H9 (cell line): ENCODE measurements at regions not wholly inside any gene's neighbourhood (a gene's known extent, or its start where the extent isn't known, plus 50 kb on each side); places are given as distances from the start of the nearest gene placed in this dataset.

Experiments
- DNase-seq: peaks from one replicate; pipeline ENCODE4 v3.0.0-alpha.2; 2017
- H2AFZ ChIP-seq: one replicate; pipeline ENCODE4 v1.6.1; 2013; ENCODE audit warnings: mild to moderate bottlenecking, low read length, control low read depth, moderate library complexity
- H2AK5ac ChIP-seq: 2 replicates; pipeline ENCODE4 v1.6.1; 2013; ENCODE audit warnings: low read length, control low read depth, mixed read lengths; ENCODE audit not compliant: insufficient read length
- H2BK120ac ChIP-seq: one replicate; pipeline ENCODE4 v1.6.1; 2013; ENCODE audit warnings: low read depth, mild to moderate bottlenecking, low read length, control low read depth, inconsistent platforms; ENCODE audit not compliant: poor library complexity, severe bottlenecking
- H2BK12ac ChIP-seq: 2 replicates; pipeline ENCODE4 v1.6.1; 2013; ENCODE audit warnings: low read length, control low read depth, mixed read lengths, low read depth; ENCODE audit not compliant: insufficient read length
- H2BK15ac ChIP-seq: 2 replicates; pipeline ENCODE4 v1.6.1; 2013; ENCODE audit warnings: low read depth, low read length, control low read depth
- H2BK20ac ChIP-seq: one replicate; pipeline ENCODE4 v1.6.1; 2013; ENCODE audit warnings: low read depth, mild to moderate bottlenecking, low read length, control low read depth, inconsistent platforms; ENCODE audit not compliant: poor library complexity, severe bottlenecking
- H2BK5ac ChIP-seq: 2 replicates; pipeline ENCODE4 v1.6.1; 2013; ENCODE audit warnings: low read length, control low read depth, mixed read lengths; ENCODE audit not compliant: insufficient read length
- H3K14ac ChIP-seq: 2 replicates; pipeline ENCODE4 v1.6.1; 2013; ENCODE audit warnings: low read length, control low read depth; ENCODE audit not compliant: insufficient read depth
- H3K18ac ChIP-seq: 2 replicates; pipeline ENCODE4 v1.6.1; 2013; ENCODE audit warnings: low read depth, mild to moderate bottlenecking, mixed read lengths, low read length, control low read depth; ENCODE audit not compliant: insufficient read length
- H3K23ac ChIP-seq: 2 replicates; pipeline ENCODE4 v1.6.1; 2013; ENCODE audit warnings: low read length, control low read depth, mixed read lengths, low read depth; ENCODE audit not compliant: insufficient read length
- H3K23me2 ChIP-seq: 2 replicates; pipeline ENCODE4 v1.6.1; 2013; ENCODE audit warnings: low read depth, mild to moderate bottlenecking, mixed read lengths, low read length, control low read depth; ENCODE audit not compliant: insufficient read length, poor library complexity, severe bottlenecking
- H3K27ac ChIP-seq: 2 replicates; pipeline ENCODE4 v1.5.1; 2013; ENCODE audit warnings: low read length, control low read depth, mixed read lengths, low read depth; ENCODE audit not compliant: insufficient read length
- H3K27me3 ChIP-seq: 2 replicates; pipeline ENCODE4 v1.6.1; 2013; ENCODE audit warnings: low read length, control low read depth, inconsistent platforms; ENCODE audit not compliant: insufficient read depth
- H3K4ac ChIP-seq: 2 replicates; pipeline ENCODE4 v1.6.1; 2013; ENCODE audit warnings: low read depth, mild to moderate bottlenecking, control low read depth, inconsistent platforms, low read length, moderate library complexity
- H3K4me1 ChIP-seq: 2 replicates; pipeline ENCODE4 v1.6.1; 2013; ENCODE audit warnings: low read length, control low read depth, inconsistent platforms; ENCODE audit not compliant: insufficient read depth
- H3K4me2 ChIP-seq: 2 replicates; pipeline ENCODE4 v1.6.1; 2013; ENCODE audit warnings: low read length, control low read depth, mixed read lengths; ENCODE audit not compliant: insufficient read length, insufficient read depth
- H3K56ac ChIP-seq: 2 replicates; pipeline ENCODE4 v1.6.1; 2013; ENCODE audit warnings: low read depth, mild to moderate bottlenecking, mixed read lengths, low read length, control low read depth; ENCODE audit not compliant: insufficient read length
- H3K79me1 ChIP-seq: 2 replicates; pipeline ENCODE4 v1.6.1; 2013; ENCODE audit warnings: low read depth, mild to moderate bottlenecking, moderate library complexity, low read length, control low read depth, inconsistent platforms; ENCODE audit not compliant: insufficient read depth, poor library complexity, severe bottlenecking
- H3K79me2 ChIP-seq: 2 replicates; pipeline ENCODE4 v1.6.1; 2013; ENCODE audit warnings: low read length, control low read depth, inconsistent platforms; ENCODE audit not compliant: insufficient read depth
- H3K9ac ChIP-seq: 2 replicates; pipeline ENCODE4 v1.6.1; 2013; ENCODE audit warnings: low read length, control low read depth, mixed read lengths; ENCODE audit not compliant: insufficient read length; ENCODE audit errors: extremely low read depth
- H3K9me3 ChIP-seq: one replicate; pipeline ENCODE4 v1.6.1; 2013; ENCODE audit warnings: low read depth, low read length, inconsistent platforms; ENCODE audit not compliant: control insufficient read depth
- H3T11ph ChIP-seq: one replicate; pipeline ENCODE4 v1.6.1; 2013; ENCODE audit warnings: mild to moderate bottlenecking, low read length, control low read depth, inconsistent platforms
- H4K20me1 ChIP-seq: one replicate; pipeline ENCODE4 v1.6.1; 2013; ENCODE audit not compliant: control insufficient read depth, insufficient read length, insufficient read depth
- H4K5ac ChIP-seq: 2 replicates; pipeline ENCODE4 v1.6.1; 2013; ENCODE audit warnings: low read depth, mild to moderate bottlenecking, mixed read lengths, low read length, control low read depth; ENCODE audit not compliant: insufficient read length
- H4K8ac ChIP-seq: replicated peaks from 2 replicates; pipeline ENCODE4 v1.6.1; 2013; ENCODE audit warnings: low read length, control low read depth, mixed read lengths, low read depth; ENCODE audit not compliant: insufficient read length
- H4K91ac ChIP-seq: 2 replicates; pipeline ENCODE4 v1.6.1; 2013; ENCODE audit warnings: low read depth, mild to moderate bottlenecking, moderate library complexity, mixed read lengths, low read length, control low read depth; ENCODE audit not compliant: insufficient read length
- H3K27ac Mint-ChIP-seq, 3 experiments: 2 replicates in 2 of 3; 3 replicates in 1 of 3; pipeline ENCODE4 v1.8.0; 2020 to 2021; ENCODE audit warnings: mixed read lengths in 3 of 3, mild to moderate bottlenecking in 1 of 3, moderate library complexity in 1 of 3
- H3K27me3 Mint-ChIP-seq: 2 replicates; pipeline ENCODE4 v1.8.0; 2021; ENCODE audit warnings: low read depth, mild to moderate bottlenecking, moderate library complexity, mixed read lengths
- H3K36me3 Mint-ChIP-seq, 3 experiments: 2 replicates in 2 of 3; 3 replicates in 1 of 3; pipeline ENCODE4 v1.8.0; 2020 to 2021; ENCODE audit warnings: low read depth in 3 of 3, mixed read lengths in 3 of 3; ENCODE audit not compliant: insufficient read depth in 1 of 3
- H3K4me1 Mint-ChIP-seq, 2 experiments: 2 replicates each; pipeline ENCODE4 v1.8.0; 2020; ENCODE audit warnings: mixed read lengths in 2 of 2
- H3K4me3 Mint-ChIP-seq, 2 experiments: 2 replicates in 1 of 2; 3 replicates in 1 of 2; pipeline ENCODE4 v1.8.0; 2020 to 2021; ENCODE audit warnings: mild to moderate bottlenecking in 2 of 2, mixed read lengths in 2 of 2, moderate library complexity in 1 of 2
- H3K9me3 Mint-ChIP-seq, 2 experiments: 2 replicates in 1 of 2; 3 replicates in 1 of 2; pipeline ENCODE4 v1.8.0; 2020; ENCODE audit warnings: mild to moderate bottlenecking in 2 of 2, mixed read lengths in 2 of 2, moderate library complexity in 1 of 2
- CTCF ChIP-seq: fragments of 200-600 bp; sonication (generic); conservative IDR thresholded peaks from 3 replicates; pipeline ENCODE4 v1.8.0; 2021; ENCODE audit warnings: antibody characterized with exemption, mild to moderate bottlenecking
- WGBS: extraction: QIAGEN DNeasy Blood & Tissue Kit; methylation state at CpG from one replicate; pipeline ENCODE4 v1.1.7; 2013; ENCODE audit warnings: missing lambda C conversion rate, low lambda C conversion rate, mixed read lengths; ENCODE audit not compliant: insufficient read length; ENCODE audit errors: extremely low coverage; 5-methylcytosine and 5-hydroxymethylcytosine counted together

- Histone ChIP-seq H3K56ac (no peak overlapping the region), H3K27ac (no peak overlapping the region), H2BK5ac (no peak overlapping the region), H2BK12ac (no peak overlapping the region), H3K79me2 (no peaks in the 10 kb centered on the region), H3K9ac (no peak overlapping the region), H4K20me1 (no peaks in the 10 kb centered on the region), H3K23me2 (no peaks in the 10 kb centered on the region), H3K9me3 (no peaks in the 10 kb centered on the region), H3K23ac (no peak overlapping the region), H2BK20ac (no peak overlapping the region), H2BK15ac (no peak overlapping the region), H3K79me1 (no peaks in the 10 kb centered on the region), H4K5ac (no peak overlapping the region), H2BK120ac (no peak overlapping the region), H3K4ac (no peak overlapping the region), H3K4me2 (no peak overlapping the region), H3T11ph (no peak overlapping the region), H3K27me3 (no peaks in the 10 kb centered on the region), H3K4me1 (no peaks in the 10 kb centered on the region; the same call in 1 of the 2 replicates), H2AK5ac (no peak overlapping the region), H3K18ac (no peak overlapping the region), H4K8ac (no peak overlapping the region), H3K14ac (no peak overlapping the region), H2AFZ (no peak overlapping the region), H4K91ac (no peak overlapping the region)
- H3K4me3 Mint-ChIP-seq, result no peak overlapping the region
- no peaks in the 10 kb centered on the region for H3K36me3 Mint-ChIP-seq
- DNase-seq, result no peak
- TF ChIP-seq CTCF, result no peak
- H3K27me3 Mint-ChIP-seq, result no peaks in the 10 kb centered on the region; the same call in 1 of the 2 replicates
- H3K27ac Mint-ChIP-seq, result peak overlapping the region in 1 of 3 experiments; percentile 50; a peak in 3 of 7 replicates
- no peaks in the 10 kb centered on the region for H3K9me3 Mint-ChIP-seq
- H3K4me1 Mint-ChIP-seq, result peaks cover 13 to 22% of the 10 kb centered on the region in 2 experiments
- no CpG with 5 or more reads among the region's 4 CpGs for WGBS
Observed at GRCh38 chr5:54403885-54404416, 51.5 kb upstream of the HSPB3 start.
